ENCODE measurements at regions not wholly inside any gene's neighbourhood (a gene's known extent, or its start where the extent isn't known, plus 50 kb on each side); places are given as distances from the start of the nearest gene placed in this dataset.

DNA sequence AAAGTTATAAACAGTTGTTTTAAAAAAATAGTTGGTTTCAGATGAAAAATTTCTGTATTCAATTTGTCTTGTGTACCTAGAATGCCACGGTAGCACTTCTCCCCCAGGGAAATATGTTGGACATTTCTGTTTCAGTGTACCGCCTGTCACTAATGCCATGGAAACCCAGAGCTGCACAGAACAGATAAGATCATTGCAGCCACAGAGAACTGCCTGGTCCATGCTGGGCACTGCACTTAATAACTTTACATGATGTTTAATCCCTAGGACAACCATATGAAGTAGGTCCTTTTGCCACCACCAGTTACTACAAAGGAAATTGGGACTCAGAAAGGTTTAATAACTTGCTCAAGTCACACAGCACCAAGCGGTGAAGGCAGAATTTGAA is 253.4 kb upstream of the SRRM4 start:
- in situ Hi-C loops (cut with HindIII; ENCODE audit: low pct_ligation_motif_present, low pct_unique_long_range_greater_than_20kb, low sequenced_read_pairs) = no loop called here
- DNase-seq = no peak

GRCh38 chr12:118734266-118734665 is 247.1 kb upstream of the SRRM4 start:
- DNase-seq = no peak
- in situ Hi-C loops (cut with HindIII; ENCODE audit: low pct_ligation_motif_present, low pct_unique_long_range_greater_than_20kb, low sequenced_read_pairs) = no loop called here

- no peak for DNase-seq
- in situ Hi-C loops (cut with HindIII; ENCODE audit: low pct_ligation_motif_present, low pct_unique_long_range_greater_than_20kb, low sequenced_read_pairs) = no loop called here
Observed at GRCh38 chr12:118737985-118738540, 243.3 kb upstream of the SRRM4 start.

- in situ Hi-C loops (cut with HindIII; ENCODE audit: low pct_ligation_motif_present, low pct_unique_long_range_greater_than_20kb, low sequenced_read_pairs) = no loop called here
- no peak for DNase-seq
Observed at GRCh38 chr12:118741194-118741593, 240.1 kb upstream of the SRRM4 start.

- DNase-seq = no peak
- in situ Hi-C loops (cut with HindIII; ENCODE audit: low pct_ligation_motif_present, low pct_unique_long_range_greater_than_20kb, low sequenced_read_pairs) = no loop called here
Observed at GRCh38 chr12:118742431-118742830, 238.9 kb upstream of the SRRM4 start.

GRCh38 chr12:118743896-118744700 is 237.2 kb upstream of the SRRM4 start:
- in situ Hi-C loops (cut with HindIII; ENCODE audit: low pct_ligation_motif_present, low pct_unique_long_range_greater_than_20kb, low sequenced_read_pairs) = no loop called here
- no peak for DNase-seq

DNA sequence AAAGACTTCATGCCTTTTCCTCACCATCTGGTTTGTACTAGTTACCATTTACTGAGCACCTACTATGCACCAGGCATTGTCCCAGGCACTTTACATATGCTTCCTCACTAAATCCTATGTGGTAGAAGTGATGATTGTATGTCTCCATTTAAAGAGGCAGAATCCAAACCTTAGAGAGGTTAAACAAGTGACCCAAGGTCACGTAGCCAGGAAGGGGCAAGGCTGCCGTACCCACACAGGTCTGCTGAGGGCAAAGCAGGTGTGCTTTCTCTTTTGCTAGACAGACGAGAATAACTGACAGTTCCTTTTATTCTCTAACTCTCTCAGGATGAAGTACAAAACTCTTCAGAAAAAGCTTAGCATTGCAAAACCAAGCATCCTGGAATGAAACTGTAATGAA is 235.2 kb upstream of the SRRM4 start:
- in situ Hi-C loops (cut with HindIII; ENCODE audit: low pct_ligation_motif_present, low pct_unique_long_range_greater_than_20kb, low sequenced_read_pairs) = no loop called here
- no peak for DNase-seq

DNA sequence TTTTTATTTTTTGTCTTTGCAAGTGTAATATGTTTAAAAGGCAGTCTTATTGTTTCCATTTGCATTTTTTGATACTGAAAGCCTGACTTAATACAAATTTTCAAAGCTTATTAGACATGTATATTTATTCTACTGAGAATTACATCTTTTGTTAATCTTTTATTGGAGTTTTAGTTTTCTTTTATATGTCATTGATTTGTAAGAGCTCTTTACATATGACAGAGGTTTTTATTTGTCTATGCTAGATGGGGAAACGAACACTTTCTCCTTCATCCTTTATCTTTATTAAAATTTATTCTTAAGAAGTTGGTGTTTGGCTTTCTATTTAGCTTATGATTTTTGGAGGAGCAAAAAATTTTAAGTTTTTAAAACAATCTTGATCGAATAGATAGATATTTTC is 234.4 kb upstream of the SRRM4 start:
- in situ Hi-C loops (cut with HindIII; ENCODE audit: low pct_ligation_motif_present, low pct_unique_long_range_greater_than_20kb, low sequenced_read_pairs) = no loop called here

GRCh38 chr12:118747771-118748170 is 233.6 kb upstream of the SRRM4 start:
- no peak for DNase-seq
- in situ Hi-C loops (cut with HindIII; ENCODE audit: low pct_ligation_motif_present, low pct_unique_long_range_greater_than_20kb, low sequenced_read_pairs) = no loop called here

More for the DNA sequence above, 234.4 kb upstream of the SRRM4 start:
- DNase-seq = no peak

GRCh38 chr12:118748478-118749380 is 232.6 kb upstream of the SRRM4 start:
- in situ Hi-C loops (cut with HindIII; ENCODE audit: low pct_ligation_motif_present, low pct_unique_long_range_greater_than_20kb, low sequenced_read_pairs) = no loop called here
- no peak for DNase-seq

- DNase-seq = no peak
- in situ Hi-C loops (cut with HindIII; ENCODE audit: low pct_ligation_motif_present, low pct_unique_long_range_greater_than_20kb, low sequenced_read_pairs) = no loop called here
Observed at GRCh38 chr12:118749646-118750045, 231.7 kb upstream of the SRRM4 start.

- in situ Hi-C loops (cut with HindIII; ENCODE audit: low pct_ligation_motif_present, low pct_unique_long_range_greater_than_20kb, low sequenced_read_pairs) = no loop called here
Observed at GRCh38 chr12:118750666-118751065, 230.7 kb upstream of the SRRM4 start.

DNA sequence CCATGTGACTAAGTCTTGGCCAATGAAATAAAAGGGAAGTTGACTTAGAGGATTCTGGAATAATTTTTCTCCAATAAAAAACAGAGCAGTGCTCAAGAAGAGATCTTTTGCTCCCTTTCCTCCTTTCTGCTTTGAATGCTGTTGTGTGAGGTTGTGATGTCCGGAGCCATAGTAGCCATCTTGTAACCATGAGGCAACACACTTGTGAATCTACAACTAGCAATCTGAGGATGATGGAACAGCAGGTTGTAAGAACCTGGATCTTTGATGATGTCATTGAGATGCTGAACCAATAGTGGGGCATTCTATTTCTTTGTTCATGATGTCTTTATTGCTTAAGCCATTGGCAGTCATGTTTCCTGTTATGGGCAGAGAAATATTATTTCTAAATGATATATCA is 230.0 kb upstream of the SRRM4 start:
- DNase-seq = no peak
- in situ Hi-C loops (cut with HindIII; ENCODE audit: low pct_ligation_motif_present, low pct_unique_long_range_greater_than_20kb, low sequenced_read_pairs) = no loop called here

More at GRCh38 chr12:118750666-118751065, 230.7 kb upstream of the SRRM4 start:
- DNase-seq = no peak

- DNase-seq = no peak
- in situ Hi-C loops (cut with HindIII; ENCODE audit: low pct_ligation_motif_present, low pct_unique_long_range_greater_than_20kb, low sequenced_read_pairs) = no loop called here
Observed at GRCh38 chr12:118760623-118761022, 220.7 kb upstream of the SRRM4 start.

GRCh38 chr12:118763234-118763633 is 218.1 kb upstream of the SRRM4 start:
- no peak for DNase-seq
- in situ Hi-C loops (cut with HindIII; ENCODE audit: low pct_ligation_motif_present, low pct_unique_long_range_greater_than_20kb, low sequenced_read_pairs) = no loop called here

- in situ Hi-C loops (cut with HindIII; ENCODE audit: low pct_ligation_motif_present, low pct_unique_long_range_greater_than_20kb, low sequenced_read_pairs) = no loop called here
- DNase-seq = no peak
Observed at GRCh38 chr12:118773956-118774723, 207.2 kb upstream of the SRRM4 start.

GRCh38 chr12:118777504-118777903 is 203.8 kb upstream of the SRRM4 start:
- no peak for DNase-seq
- in situ Hi-C loops (cut with HindIII; ENCODE audit: low pct_ligation_motif_present, low pct_unique_long_range_greater_than_20kb, low sequenced_read_pairs) = no loop called here

DNA sequence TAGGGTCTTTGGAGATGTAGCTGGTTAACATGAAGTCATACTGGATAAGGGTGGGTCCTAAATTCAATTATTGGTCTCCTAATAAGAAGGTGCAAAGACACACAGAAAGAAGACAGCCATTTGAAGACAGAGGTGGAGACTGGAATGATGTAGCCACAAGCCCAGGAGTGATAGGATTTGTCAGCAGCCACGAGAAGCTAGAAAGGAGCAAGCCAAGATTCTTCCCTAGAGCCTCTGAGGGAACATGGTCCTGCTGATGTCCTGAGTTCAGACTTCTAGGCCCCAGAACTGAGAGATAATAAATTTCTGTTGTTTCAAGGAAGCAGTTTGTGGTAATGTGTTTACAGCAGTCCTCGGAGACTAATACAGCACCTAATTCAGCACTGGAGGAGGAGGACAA is 203.3 kb upstream of the SRRM4 start:
- in situ Hi-C loops (cut with HindIII; ENCODE audit: low pct_ligation_motif_present, low pct_unique_long_range_greater_than_20kb, low sequenced_read_pairs) = no loop called here
- no peak for DNase-seq

- in situ Hi-C loops (cut with HindIII; ENCODE audit: low pct_ligation_motif_present, low pct_unique_long_range_greater_than_20kb, low sequenced_read_pairs) = no loop called here
- DNase-seq = no peak
Observed at GRCh38 chr12:118780939-118781338, 200.4 kb upstream of the SRRM4 start.
